HuH-7 (cell line): ENCODE measurements at regions not wholly inside any gene's neighbourhood (a gene's known extent, or its start where the extent isn't known, plus 50 kb on each side); places are given as distances from the start of the nearest gene placed in this dataset.
A peak's percentile ranks its signal among the peaks of the same experiment; 100 is the strongest.
"Not testable (repeated sequence)": the region's sequence is repeated elsewhere in the genome, so short reads cannot be mapped to it uniquely, and the experiment has no call there.

Source experiments
- DNase-seq: peaks from one replicate; pipeline ENCODE4 v3.0.0; 2011; ENCODE audit warnings: low spot score

DNA sequence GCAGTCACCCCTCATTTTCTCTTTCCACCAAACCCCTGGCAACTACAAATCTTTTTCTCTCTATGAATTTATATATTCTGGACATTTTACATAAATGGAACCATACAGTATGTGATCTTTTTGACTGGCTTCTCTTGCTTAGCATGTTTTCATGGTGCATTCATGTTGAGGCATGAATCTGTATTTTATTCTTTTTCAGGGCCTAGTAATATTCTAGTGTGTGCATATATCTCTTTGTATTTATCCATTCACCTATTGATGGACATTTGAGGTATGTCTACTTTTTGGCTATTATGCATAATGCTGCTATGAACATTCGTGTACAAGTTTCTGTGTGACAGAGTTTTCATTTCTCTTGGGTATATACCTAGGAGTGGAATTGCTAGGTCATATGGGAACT lies 78.2 kb downstream of the HACD1 start:
- DNase-seq = no peak

DNA sequence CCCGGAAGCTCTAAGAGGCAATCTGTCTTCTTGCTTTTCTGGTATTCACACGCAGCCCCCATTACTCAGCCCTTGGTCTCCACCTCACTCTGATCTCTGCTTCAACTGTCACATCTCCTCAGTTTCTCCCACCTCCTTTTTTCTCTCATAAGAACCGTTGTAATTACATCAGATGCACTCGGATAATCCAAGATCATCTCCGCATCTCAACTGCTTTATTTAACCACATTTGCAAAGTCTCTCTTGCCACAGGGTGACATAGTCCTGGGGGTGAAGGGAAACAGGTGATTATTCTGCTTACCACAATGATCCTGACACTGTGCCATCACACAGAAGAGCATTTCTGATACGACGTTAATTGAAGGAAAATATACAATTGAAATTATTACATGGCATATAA lies 79.9 kb downstream of the HACD1 start:
- no peak for DNase-seq

GRCh38 chr10:17536221-17536620 lies 81.0 kb downstream of the HACD1 start:
- DNase-seq = no peak

- DNase-seq = no peak
Measured at GRCh38 chr10:17533731-17534130, 79.3 kb upstream of the ST8SIA6 start.

- no peak for DNase-seq
Measured at GRCh38 chr10:17528306-17528862, 74.0 kb upstream of the ST8SIA6 start.

GRCh38 chr10:17527514-17528146 lies 73.2 kb upstream of the ST8SIA6 start:
- no peak for DNase-seq

DNA sequence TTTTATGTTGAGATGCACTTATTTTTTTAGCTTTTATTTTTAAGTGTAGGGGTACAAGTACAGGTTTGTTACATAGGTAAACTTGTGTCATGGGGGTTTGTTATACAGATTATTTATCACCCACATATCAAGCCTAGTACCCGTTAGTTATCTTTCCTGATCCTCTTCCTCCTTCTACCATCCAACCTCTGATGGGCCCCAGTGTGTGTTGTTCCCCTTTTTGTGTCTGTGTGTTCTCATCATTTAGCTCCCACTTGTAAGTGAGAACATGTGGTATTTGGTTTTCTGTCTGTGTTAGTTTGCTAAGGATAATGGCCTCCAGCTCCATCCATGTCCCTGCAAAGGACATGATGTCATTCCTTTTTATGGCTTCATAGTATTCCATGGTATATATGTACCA lies 72.2 kb upstream of the ST8SIA6 start:
- DNase-seq = not testable (repeated sequence)

- DNase-seq = peak; percentile 62
Measured at GRCh38 chr10:17523917-17524316, 69.5 kb upstream of the ST8SIA6 start.

DNA sequence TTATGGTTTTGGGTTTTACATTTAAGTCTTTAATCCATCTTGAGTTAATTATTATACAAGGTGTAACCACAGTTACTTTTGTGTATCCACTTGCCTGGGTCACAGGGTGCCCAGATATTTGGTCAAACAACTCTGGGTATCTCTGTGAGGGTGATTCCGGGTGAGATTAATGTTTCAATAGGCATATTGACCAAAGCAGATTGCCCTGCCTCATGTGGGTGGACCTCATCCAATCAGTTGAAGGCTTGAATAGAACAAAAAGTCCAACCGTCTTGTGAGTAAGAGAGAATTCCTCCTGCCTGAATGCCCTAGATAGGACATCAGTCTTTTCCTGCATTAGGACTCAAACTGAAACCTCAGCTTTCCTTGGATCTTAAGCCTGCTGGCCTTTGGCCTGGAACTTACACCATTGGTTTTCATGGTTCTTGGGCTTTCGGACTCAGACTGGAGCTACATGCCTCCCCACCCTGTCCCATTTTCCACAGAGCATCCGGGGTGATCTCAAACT lies 68.9 kb upstream of the ST8SIA6 start:
- peak; percentile 25 for DNase-seq

DNA sequence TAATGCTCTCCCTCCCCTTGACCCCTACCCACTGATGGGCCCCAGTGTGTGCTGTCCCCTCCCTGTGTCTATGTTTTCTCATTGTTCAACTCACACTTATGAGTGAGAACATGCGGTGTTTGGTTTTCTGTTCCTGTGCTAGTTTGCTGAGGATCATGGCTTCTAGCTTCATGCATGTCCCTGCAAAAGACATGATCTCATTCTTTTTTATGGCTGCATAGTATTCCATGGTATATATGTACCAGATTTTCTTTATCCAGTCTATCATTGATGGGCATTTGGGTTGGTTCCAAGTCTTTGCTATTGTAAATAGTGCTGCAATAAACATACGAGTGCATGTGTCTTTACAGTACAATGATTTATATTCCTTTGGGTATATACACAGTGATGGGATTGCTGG lies 67.9 kb upstream of the ST8SIA6 start:
- not testable (repeated sequence) for DNase-seq

DNA sequence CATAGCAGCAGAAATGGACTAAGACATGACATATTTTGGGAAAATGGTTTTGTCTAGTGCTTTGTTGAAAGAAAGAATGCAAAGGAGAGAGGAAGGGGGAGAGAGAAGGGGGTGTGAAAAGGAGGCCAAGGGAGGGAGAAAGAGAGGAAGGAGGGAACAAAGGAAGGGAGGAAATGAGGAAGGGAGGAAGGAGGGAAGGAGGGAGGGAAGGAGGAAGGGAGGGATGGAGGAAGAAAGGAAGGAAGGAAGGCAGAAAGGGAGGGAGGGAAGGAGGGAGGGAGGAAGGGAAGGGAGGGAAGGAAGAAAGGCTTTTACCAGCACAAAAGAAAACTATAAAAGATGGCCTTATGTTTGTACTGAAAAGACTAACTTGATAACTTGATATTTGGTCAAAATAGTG lies 65.1 kb upstream of the ST8SIA6 start:
- no peak for DNase-seq

DNA sequence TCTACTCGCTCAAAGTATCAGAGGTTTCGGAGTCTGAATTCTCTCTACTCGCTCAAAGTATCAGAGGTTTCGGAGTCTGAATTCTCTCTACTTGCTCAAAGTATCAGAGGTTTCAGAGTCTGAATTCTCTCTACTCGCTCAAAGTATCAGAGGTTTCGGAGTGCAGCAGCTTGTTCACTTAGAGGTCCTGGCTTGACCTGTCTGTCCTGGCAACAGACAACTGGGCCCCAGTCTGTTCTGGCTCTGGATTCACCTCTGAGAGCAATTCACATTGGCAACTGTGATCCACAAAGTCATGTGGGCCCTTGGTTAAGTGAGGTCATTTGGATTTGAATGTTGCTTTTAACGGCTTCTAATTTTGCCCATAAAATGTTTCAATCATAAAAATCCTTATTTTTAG lies 63.9 kb upstream of the ST8SIA6 start:
- DNase-seq = no peak

DNA sequence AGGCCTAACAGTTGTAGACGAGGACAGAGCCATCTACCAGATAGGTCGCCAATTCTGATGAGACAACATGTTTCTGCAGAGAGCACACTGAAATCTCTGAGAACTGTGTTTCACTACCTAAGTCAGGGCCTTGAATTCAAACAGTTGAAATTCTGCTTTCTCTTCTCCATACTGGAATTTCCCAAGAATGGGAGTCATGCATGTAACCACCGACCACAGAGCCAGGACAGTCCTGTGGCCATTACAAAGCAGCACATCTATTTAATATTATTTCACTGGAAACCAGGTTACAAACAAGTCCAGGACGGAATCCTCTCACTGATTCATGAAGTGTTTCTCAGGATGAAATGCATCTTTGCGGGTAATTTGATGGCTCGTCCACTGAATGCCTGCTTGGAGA lies 62.0 kb upstream of the ST8SIA6 start:
- DNase-seq = no peak

DNA sequence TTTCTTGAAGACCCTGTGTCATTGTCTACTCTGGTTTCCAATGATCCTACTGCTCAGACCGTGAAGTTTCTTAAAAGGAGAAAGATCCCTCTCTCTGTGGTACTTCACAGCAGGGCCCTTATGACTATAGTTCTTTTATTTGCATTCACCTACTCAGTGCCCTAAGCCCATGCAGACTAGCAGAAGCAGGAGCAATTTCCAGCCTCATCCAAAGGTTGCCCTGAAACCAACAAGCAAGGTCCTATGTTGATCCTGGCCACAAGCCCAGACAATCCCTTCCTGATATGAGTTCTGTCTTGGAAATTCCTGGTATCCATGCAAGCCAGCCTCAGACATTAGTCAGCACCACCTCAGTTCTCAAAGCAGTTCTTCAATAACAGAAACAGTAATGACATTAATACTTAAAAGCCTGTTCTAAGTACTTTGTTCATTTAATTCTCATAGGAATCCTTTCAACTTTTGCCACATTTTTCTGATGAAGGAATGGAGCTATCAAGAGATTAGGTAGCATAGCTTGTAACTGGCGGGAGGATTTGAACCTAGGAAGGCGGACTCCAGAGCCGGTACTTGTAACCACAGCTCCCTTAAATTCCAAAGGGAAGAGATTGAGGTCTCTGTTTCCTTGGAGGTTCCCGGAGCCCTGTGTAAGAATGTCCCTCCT lies 58.1 kb upstream of the ST8SIA6 start:
- no peak for DNase-seq

- no peak for DNase-seq
Measured at GRCh38 chr10:17510242-17510908, 56.0 kb upstream of the ST8SIA6 start.

DNA sequence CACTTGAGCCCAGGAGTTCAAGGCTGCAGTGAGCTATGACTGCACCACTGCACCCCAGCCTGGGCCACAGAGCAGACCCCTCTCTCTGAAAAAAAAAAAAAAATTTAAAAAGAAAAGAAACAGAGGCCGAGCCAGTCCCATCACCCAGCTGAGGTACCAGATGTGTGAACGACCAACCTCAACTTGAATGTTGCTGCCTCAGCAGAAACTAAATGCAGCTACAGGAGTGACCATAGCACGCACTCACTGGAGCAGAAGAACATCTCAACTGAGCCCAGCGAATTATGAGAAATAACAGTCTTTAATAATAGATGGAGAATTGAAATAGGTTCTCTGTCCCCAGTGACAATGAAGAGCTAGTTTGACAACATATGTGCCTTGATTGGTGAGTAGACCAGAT lies 53.1 kb upstream of the ST8SIA6 start:
- DNase-seq = no peak

- DNase-seq = no peak
Measured at GRCh38 chr10:17506856-17507471, 52.6 kb upstream of the ST8SIA6 start.

DNA sequence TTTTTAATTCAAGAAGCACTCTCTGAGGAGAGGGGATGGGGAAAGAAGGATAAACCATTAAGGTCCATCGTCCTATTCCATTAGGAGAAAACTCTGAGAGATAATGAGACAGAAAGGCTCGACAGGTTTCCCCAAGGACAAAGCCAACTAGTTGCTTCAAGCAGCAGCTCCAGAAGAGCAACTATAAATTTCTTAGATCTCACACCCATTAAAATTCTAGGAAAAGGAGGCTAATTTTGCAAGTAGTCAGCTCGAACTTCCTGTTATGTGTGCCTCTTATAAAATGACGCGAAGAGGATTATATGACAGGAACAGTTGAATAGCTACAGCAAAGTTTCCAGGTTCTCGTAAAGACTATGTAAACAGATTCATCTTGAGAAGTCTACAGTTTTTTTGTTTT lies 52.0 kb upstream of the ST8SIA6 start:
- no peak for DNase-seq

DNA sequence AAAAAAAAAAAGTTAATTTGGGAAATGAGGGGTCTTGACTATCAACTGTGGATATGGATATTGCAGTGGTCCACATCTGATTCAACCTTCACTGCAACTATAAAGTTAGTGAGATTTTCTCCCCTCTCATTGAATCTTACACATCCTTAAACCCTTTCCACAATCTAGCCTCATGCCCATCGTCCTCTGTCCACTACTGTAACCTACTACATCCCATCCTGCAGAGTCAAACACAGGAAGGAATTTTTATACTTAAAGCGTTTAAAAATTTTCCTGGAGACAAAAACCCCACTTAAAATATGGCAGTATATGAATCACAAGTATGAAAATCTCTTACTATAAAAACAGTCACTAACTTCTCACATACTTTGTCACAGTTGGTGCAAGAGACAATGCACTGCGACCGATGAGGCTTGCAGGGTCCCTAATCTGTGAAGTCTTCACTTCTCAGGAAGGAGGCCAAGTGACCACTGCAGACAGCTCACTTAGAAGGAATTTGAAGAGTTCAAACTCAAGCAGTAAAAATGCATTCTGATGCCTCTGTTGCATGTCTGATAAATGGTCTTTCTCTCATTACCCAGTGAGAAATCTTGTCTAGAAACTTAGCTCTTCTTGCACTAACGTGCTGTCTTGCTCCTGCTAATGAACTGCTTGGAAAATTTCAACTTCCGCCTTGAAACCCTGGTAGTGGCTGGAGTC lies 50.3 kb upstream of the ST8SIA6 start:
- DNase-seq = no peak
